Heart left ventricle (tissue), 13 donors: ENCODE measurements at regions not wholly inside any gene's neighbourhood (a gene's known extent, or its start where the extent isn't known, plus 50 kb on each side); places are given as distances from the start of the nearest gene placed in this dataset.

Experiments used
- CTCF ChIP-seq, 12 donors: fragments of 200-600 bp; sonication (generic) in 4 of 12; IDR thresholded peaks; one replicate each; pipeline versions ENCODE4 v1.5.0 to v1.8.0; 2018 to 2022; ENCODE audit warnings: antibody characterized with exemption in 12 of 12, mild to moderate bottlenecking in 5 of 12
- POLR2A ChIP-seq, 2 donors: fragments of 450-650 bp; IDR thresholded peaks; one replicate each; pipeline ENCODE4 v1.6.1; 2017; ENCODE audit warnings: antibody characterized with exemption in 2 of 2, mild to moderate bottlenecking in 2 of 2, moderate library complexity in 2 of 2
- donor health status: ischemic (EF 13 %, LVEDD 7.1; RV severe dilation, severe dysfunction).
- donor health status: DM: no; HTN: yes; CAD: no.
- donor health status: DM: no; HTN: no; CAD: no.
- donor health status: ischemic (EF 25% LVEDD 6.9; RV normal size, moderate dysfunction).
- donor health status: ischemic (EF 25% LVEDD 5.7; RV mildly dilated, moderate dysfunction).
- donor health status: ischemic (EF 35%, LVEDD 5.7; RV mildly dilated, moderate dysfunction).
- donor health status: nonischemic (EF 11% LVEDD 7.7; RV severe dilation, severe dysfunction).
- donor health status: DM: yes; HTN: yes; CAD: no.
- donor health status: PGD.
- donor health status: ischemic (EF 29% LVEDD 5.4; RV normal size, mild dysfunction).
- donor health status: nonischemic (EF 23%, LVEDD 6.1; RV moderate dilation, normal function).

- TF ChIP-seq POLR2A (IDR thresholded peaks at IDR 0.05) (no peak), CTCF (IDR thresholded peaks at IDR 0.05) (no peak)
Measured at GRCh38 chr6:3671382-3671781, 80.1 kb downstream of the PXDC1 start.
